Activated CD4-positive, alpha-beta T cell treated with anti-CD3 and anti-CD28 coated beads, Interleukin-2, amount 10 ng/mL, durations not matched to agents 24 days and 14 days (primary cell): ENCODE measurements at regions not wholly inside any gene's neighbourhood (a gene's known extent, or its start where the extent isn't known, plus 50 kb on each side); places are given as distances from the start of the nearest gene placed in this dataset.

ENCODE experiments used
- DNase-seq: peaks from one replicate; pipeline ENCODE4 v3.0.0; 2022
- H3K27ac Mint-ChIP-seq: one replicate; pipeline ENCODE4 v1.8.0; 2022; ENCODE audit warnings: mild to moderate bottlenecking, mixed read lengths
- H3K27me3 Mint-ChIP-seq: one replicate; pipeline ENCODE4 v1.8.0; 2022; ENCODE audit warnings: mixed read lengths
- H3K36me3 Mint-ChIP-seq: one replicate; pipeline ENCODE4 v1.8.0; 2022; ENCODE audit warnings: low read depth, mild to moderate bottlenecking, mixed read lengths
- H3K4me1 Mint-ChIP-seq: one replicate; pipeline ENCODE4 v1.8.0; 2021; ENCODE audit warnings: mixed read lengths
- H3K4me3 Mint-ChIP-seq: one replicate; pipeline ENCODE4 v1.8.0; 2022; ENCODE audit warnings: mild to moderate bottlenecking, moderate library complexity, mixed read lengths
- H3K9me3 Mint-ChIP-seq: one replicate; pipeline ENCODE4 v1.8.0; 2021; ENCODE audit warnings: mixed read lengths
- intact Hi-C: fragments of 100-400 bp; cut with micrococcal nuclease; formaldehyde crosslinking; loops from one replicate; pipeline ENCODE4 v1.15.1; 2023

- Mint-ChIP-seq H3K4me3 (no peak overlapping the region), H3K27ac (no peak overlapping the region), H3K36me3 (no peaks in the 10 kb centered on the region), H3K27me3 (no peaks in the 10 kb centered on the region), H3K4me1 (no peaks in the 10 kb centered on the region), H3K9me3 (no peaks in the 10 kb centered on the region)
- DNase-seq, result no peak
- intact Hi-C loops, result no loop called here
Observed at GRCh38 chr10:130434446-130435385, 298.5 kb downstream of the GLRX3 start.

GRCh38 chr10:130435961-130436360, 299.8 kb downstream of the GLRX3 start:
- intact Hi-C loops, result no loop called here
- H3K36me3 Mint-ChIP-seq, result no peaks in the 10 kb centered on the region
- H3K9me3 Mint-ChIP-seq, result no peaks in the 10 kb centered on the region
- no peak overlapping the region for H3K27ac Mint-ChIP-seq
- H3K4me3 Mint-ChIP-seq, result no peak overlapping the region
- DNase-seq, result no peak
- H3K27me3 Mint-ChIP-seq, result no peaks in the 10 kb centered on the region
- H3K4me1 Mint-ChIP-seq, result no peaks in the 10 kb centered on the region

- no peak overlapping the region for H3K27ac Mint-ChIP-seq
- no peak for DNase-seq
- no peaks in the 10 kb centered on the region for H3K27me3 Mint-ChIP-seq
- no peaks in the 10 kb centered on the region for H3K9me3 Mint-ChIP-seq
- H3K36me3 Mint-ChIP-seq, result no peaks in the 10 kb centered on the region
- H3K4me1 Mint-ChIP-seq, result no peaks in the 10 kb centered on the region
- intact Hi-C loops, result no loop called here
- H3K4me3 Mint-ChIP-seq, result no peak overlapping the region
Observed at GRCh38 chr10:130438861-130439260, 302.7 kb downstream of the GLRX3 start.

GRCh38 chr10:130439766-130440165, 303.6 kb downstream of the GLRX3 start:
- Mint-ChIP-seq H3K4me1 (no peaks in the 10 kb centered on the region), H3K4me3 (no peak overlapping the region), H3K27ac (no peak overlapping the region), H3K9me3 (no peaks in the 10 kb centered on the region), H3K27me3 (no peaks in the 10 kb centered on the region), H3K36me3 (no peaks in the 10 kb centered on the region)
- intact Hi-C loops, result no loop called here
- no peak for DNase-seq

- no peaks in the 10 kb centered on the region for H3K27me3 Mint-ChIP-seq
- no peak overlapping the region for H3K27ac Mint-ChIP-seq
- H3K4me1 Mint-ChIP-seq, result no peaks in the 10 kb centered on the region
- no peak for DNase-seq
- no peak overlapping the region for H3K4me3 Mint-ChIP-seq
- no peaks in the 10 kb centered on the region for H3K9me3 Mint-ChIP-seq
- intact Hi-C loops, result no loop called here
- no peaks in the 10 kb centered on the region for H3K36me3 Mint-ChIP-seq
Observed at GRCh38 chr10:130440494-130440893, 304.3 kb downstream of the GLRX3 start.

GRCh38 chr10:130440971-130441370, 304.8 kb downstream of the GLRX3 start:
- Mint-ChIP-seq H3K36me3 (no peaks in the 10 kb centered on the region), H3K27ac (no peak overlapping the region), H3K4me3 (no peak overlapping the region), H3K27me3 (no peaks in the 10 kb centered on the region), H3K9me3 (no peaks in the 10 kb centered on the region), H3K4me1 (no peaks in the 10 kb centered on the region)
- no peak for DNase-seq
- intact Hi-C loops, result no loop called here

- Mint-ChIP-seq H3K4me1 (no peaks in the 10 kb centered on the region), H3K27ac (no peak overlapping the region), H3K36me3 (no peaks in the 10 kb centered on the region), H3K9me3 (no peaks in the 10 kb centered on the region), H3K27me3 (no peaks in the 10 kb centered on the region), H3K4me3 (no peak overlapping the region)
- intact Hi-C loops, result no loop called here
- DNase-seq, result no peak
Observed at GRCh38 chr10:130443066-130443465, 306.9 kb downstream of the GLRX3 start.

- no peaks in the 10 kb centered on the region for H3K27me3 Mint-ChIP-seq
- no peak overlapping the region for H3K4me3 Mint-ChIP-seq
- no peak overlapping the region for H3K27ac Mint-ChIP-seq
- H3K36me3 Mint-ChIP-seq, result no peaks in the 10 kb centered on the region
- intact Hi-C loops, result no loop called here
- no peaks in the 10 kb centered on the region for H3K9me3 Mint-ChIP-seq
- DNase-seq, result no peak
- H3K4me1 Mint-ChIP-seq, result no peaks in the 10 kb centered on the region
Observed at GRCh38 chr10:130453036-130453720, 317.0 kb downstream of the GLRX3 start.

GRCh38 chr10:130453721-130454542, 317.7 kb downstream of the GLRX3 start:
- intact Hi-C loops, result no loop called here
- no peaks in the 10 kb centered on the region for H3K4me1 Mint-ChIP-seq
- H3K36me3 Mint-ChIP-seq, result no peaks in the 10 kb centered on the region
- H3K27ac Mint-ChIP-seq, result no peak overlapping the region
- no peaks in the 10 kb centered on the region for H3K27me3 Mint-ChIP-seq
- DNase-seq, result no peak
- no peaks in the 10 kb centered on the region for H3K9me3 Mint-ChIP-seq
- no peak overlapping the region for H3K4me3 Mint-ChIP-seq

GRCh38 chr10:130454543-130455000, 318.4 kb downstream of the GLRX3 start:
- no peaks in the 10 kb centered on the region for H3K27me3 Mint-ChIP-seq
- no peak overlapping the region for H3K4me3 Mint-ChIP-seq
- no peaks in the 10 kb centered on the region for H3K9me3 Mint-ChIP-seq
- DNase-seq, result no peak
- H3K27ac Mint-ChIP-seq, result no peak overlapping the region
- intact Hi-C loops, result no loop called here
- H3K36me3 Mint-ChIP-seq, result no peaks in the 10 kb centered on the region
- H3K4me1 Mint-ChIP-seq, result no peaks in the 10 kb centered on the region

GRCh38 chr10:130455111-130455695, 319.0 kb downstream of the GLRX3 start:
- H3K27ac Mint-ChIP-seq, result no peak overlapping the region
- no peak for DNase-seq
- no peaks in the 10 kb centered on the region for H3K4me1 Mint-ChIP-seq
- intact Hi-C loops, result no loop called here
- H3K27me3 Mint-ChIP-seq, result no peaks in the 10 kb centered on the region
- H3K36me3 Mint-ChIP-seq, result no peaks in the 10 kb centered on the region
- no peaks in the 10 kb centered on the region for H3K9me3 Mint-ChIP-seq
- H3K4me3 Mint-ChIP-seq, result no peak overlapping the region

GRCh38 chr10:130455791-130456190, 319.6 kb downstream of the GLRX3 start:
- no peak overlapping the region for H3K27ac Mint-ChIP-seq
- no peak overlapping the region for H3K4me3 Mint-ChIP-seq
- H3K4me1 Mint-ChIP-seq, result no peaks in the 10 kb centered on the region
- no peak for DNase-seq
- intact Hi-C loops, result no loop called here
- H3K36me3 Mint-ChIP-seq, result no peaks in the 10 kb centered on the region
- H3K9me3 Mint-ChIP-seq, result no peaks in the 10 kb centered on the region
- H3K27me3 Mint-ChIP-seq, result no peaks in the 10 kb centered on the region

- no peaks in the 10 kb centered on the region for H3K27me3 Mint-ChIP-seq
- no peak overlapping the region for H3K4me3 Mint-ChIP-seq
- intact Hi-C loops, result no loop called here
- H3K36me3 Mint-ChIP-seq, result no peaks in the 10 kb centered on the region
- DNase-seq, result no peak
- no peaks in the 10 kb centered on the region for H3K4me1 Mint-ChIP-seq
- no peaks in the 10 kb centered on the region for H3K9me3 Mint-ChIP-seq
- no peak overlapping the region for H3K27ac Mint-ChIP-seq
Observed at GRCh38 chr10:130456616-130457015, 320.4 kb downstream of the GLRX3 start.
